ENCODE measurements at regions not wholly inside any gene's neighbourhood (a gene's known extent, or its start where the extent isn't known, plus 50 kb on each side); places are given as distances from the start of the nearest gene placed in this dataset.

DNA sequence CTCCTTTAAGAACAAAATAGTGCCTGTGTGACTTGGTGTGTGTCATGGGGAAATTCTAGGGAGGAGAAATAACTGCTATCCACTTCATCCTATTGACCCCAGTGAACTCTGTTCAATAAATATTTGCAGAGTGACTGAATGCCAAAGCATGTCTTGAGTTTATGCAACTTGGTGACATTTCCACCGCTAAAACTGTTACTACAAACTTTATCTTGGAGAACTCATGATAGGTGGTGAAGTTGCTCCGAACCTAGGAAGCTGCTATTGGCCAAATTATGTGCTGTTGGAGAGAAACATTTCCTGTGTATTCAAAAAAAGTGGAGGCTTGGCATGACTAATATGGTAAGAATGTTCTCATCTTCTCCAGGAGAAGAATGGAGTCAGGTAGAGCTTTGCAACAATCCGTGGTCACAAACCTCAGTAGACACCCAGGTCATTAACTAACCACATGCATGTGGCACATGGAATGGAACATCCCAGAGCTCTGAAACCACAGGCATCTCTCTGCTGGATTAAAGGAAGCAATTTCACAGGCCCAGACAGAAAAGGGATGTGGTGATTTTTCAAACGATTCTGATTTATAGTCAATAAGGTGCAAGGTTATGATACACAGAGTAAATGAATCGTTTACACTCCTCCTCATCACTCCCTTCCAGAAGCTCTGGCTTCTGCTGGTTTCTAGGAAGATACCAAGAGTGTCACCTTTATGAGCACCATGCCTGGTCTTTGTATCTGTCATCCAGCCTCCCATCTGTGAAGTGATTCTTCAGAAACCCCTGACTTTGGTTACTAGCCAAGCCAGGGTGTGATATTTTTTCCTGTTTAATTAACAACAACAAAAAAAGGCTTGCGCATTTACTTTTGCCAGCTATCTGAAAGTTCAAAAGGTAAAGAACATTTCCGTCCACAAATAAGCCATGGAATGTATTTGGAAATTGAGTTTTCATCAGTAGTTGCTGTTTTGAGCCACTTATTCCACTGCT, 361.1 kb downstream of the TGFB2 start:
- TF ChIP-seq EZH2 (IDR thresholded peaks at IDR 0.05) (no peak), POLR2AphosphoS5 (IDR thresholded peaks at IDR 0.05; ENCODE audit: borderline replicate concordance, low read depth, low read length) (no peak), FOXP2 (optimal IDR thresholded peaks at IDR 0.05; ENCODE audit: control extremely low read depth, extremely low read length, insufficient read depth) (no peak)
